ENCODE measurements at regions not wholly inside any gene's neighbourhood (a gene's known extent, or its start where the extent isn't known, plus 50 kb on each side); places are given as distances from the start of the nearest gene placed in this dataset.
"Not testable (repeated sequence)": the region's sequence is repeated elsewhere in the genome, so short reads cannot be mapped to it uniquely, and the experiment has no call there.

- WGBS = no CpG with 5 or more reads among the region's 2 CpGs
- not testable (repeated sequence) for DNase-seq (ENCODE audit: low spot score in 2 of 2)
Measured at GRCh38 chr5:176018598-176018997, 50.5 kb upstream of the THOC3 start.

DNA sequence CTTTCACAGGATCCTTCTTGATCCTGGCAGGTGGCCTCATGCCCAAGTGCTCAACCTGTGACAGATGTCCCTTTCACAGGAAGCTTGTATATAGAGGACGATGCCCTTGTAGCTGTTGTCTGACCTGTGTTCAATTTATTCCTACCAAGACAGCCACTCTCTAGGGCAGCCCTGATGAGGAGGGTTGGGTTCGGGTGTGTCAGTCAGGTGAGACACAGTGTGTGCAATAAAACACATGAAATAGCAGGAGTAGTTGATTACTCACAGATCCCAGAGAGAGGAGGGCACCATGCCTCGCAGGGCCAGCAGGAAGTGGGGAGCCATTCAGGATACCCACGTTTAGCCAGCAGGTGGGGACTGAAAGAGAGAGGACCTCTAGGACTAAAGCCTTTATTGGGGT is 52.7 kb upstream of the THOC3 start:
- H3K4me3 ChIP-seq; H3K27me3 ChIP-seq; DNase-seq (ENCODE audit: low spot score in 2 of 2); H3K36me3 ChIP-seq; H3K4me1 ChIP-seq; H3K27ac ChIP-seq; H3K9me3 ChIP-seq: not testable (repeated sequence)
- no CpG with 5 or more reads among the region's 4 CpGs for WGBS

More at GRCh38 chr5:176018598-176018997, 50.5 kb upstream of the THOC3 start:
- not testable (repeated sequence) for H3K27ac ChIP-seq, H3K9me3 ChIP-seq, H3K4me1 ChIP-seq, H3K27me3 ChIP-seq, H3K4me3 ChIP-seq, H3K36me3 ChIP-seq

DNA sequence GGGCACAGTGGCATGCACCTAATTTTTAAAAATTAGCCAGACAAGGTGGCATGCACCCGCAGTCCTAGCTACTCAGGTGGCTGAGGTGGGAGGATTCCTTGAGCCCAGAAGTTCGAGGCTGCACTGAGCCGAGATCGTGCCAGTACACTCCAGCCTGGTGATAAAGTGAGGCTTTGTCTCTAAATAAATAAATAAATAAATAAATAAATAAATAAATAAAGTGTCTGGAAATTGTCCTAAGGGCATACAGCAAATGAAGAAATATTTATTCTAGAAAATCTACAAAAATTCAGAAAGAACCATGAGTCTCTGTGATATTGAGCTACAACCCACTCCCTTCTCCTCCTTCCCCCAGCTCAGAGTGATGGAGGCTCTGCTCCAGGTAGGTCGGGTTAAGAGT is 55.4 kb upstream of the THOC3 start:
- not testable (repeated sequence) for H3K4me1 ChIP-seq; H3K36me3 ChIP-seq; H3K27me3 ChIP-seq; H3K4me3 ChIP-seq; H3K9me3 ChIP-seq; H3K27ac ChIP-seq; DNase-seq (ENCODE audit: low spot score in 2 of 2)
- WGBS = 60% methylated on average over 2 of the region's 5 CpGs

DNA sequence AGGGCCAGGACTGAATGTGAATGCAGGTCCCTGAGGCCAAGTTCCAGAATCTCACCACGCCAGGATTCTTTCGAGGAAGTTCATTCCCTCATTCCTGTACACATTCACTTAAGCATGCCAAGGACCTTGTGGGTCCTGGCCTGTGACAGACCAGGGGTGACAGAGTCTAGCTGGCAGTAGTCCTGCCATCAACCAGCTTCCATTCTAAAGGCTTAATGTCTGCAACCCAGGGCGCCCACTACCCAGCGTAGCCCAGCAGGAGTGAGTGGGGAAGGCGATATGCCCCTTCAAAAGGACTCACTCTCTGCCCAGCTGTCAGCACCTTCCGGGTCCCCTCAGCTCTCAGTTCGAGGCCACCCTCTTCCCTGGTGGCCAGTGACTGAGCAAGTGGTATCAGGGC is 61.3 kb upstream of the THOC3 start:
- not testable (repeated sequence) for H3K4me1 ChIP-seq; H3K4me3 ChIP-seq; H3K9me3 ChIP-seq; H3K27me3 ChIP-seq; H3K27ac ChIP-seq; H3K36me3 ChIP-seq; DNase-seq (ENCODE audit: low spot score in 2 of 2)
- WGBS = no CpG with 5 or more reads among the region's 7 CpGs

DNA sequence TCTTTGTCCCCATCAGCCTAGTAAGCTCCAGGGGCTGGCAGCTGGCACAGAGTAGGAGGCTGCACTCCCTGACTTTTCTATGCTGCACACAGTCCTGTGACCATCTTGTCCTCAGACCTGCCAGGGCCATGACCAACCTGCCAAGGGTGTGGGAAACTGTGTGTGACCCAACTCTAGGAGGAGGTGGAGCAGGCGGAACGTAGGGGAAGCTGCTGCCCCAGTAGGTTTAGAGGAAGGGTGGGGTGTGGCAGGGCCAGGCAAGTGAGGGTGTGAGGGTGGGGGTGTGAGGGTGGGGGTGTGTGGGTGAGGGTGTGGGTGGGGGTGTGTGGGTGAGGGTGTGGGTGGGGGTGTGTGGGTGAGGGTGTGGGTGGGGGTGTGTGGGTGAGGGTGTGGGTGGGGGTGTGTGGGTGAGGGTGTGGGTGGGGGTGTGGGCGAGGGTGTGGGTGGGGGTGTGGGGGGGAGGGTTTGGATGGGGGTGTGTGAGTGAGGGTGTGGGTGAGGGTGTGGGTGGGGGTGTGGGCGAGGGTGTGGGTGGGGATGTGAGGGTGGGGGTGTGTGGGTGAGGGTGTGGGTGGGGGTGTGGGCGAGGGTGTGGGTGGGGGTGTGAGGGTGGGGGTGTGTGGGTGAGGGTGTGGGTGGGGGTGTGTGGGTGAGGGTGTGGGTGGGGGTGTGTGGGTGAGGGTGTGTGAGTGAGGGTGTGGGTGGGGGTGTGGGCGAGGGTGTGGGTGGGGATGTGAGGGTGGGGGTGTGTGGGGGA is 62.4 kb upstream of the THOC3 start:
- H3K27me3 ChIP-seq = not testable (repeated sequence)
- WGBS = 60% methylated on average over 1 of the region's 6 CpGs

DNA sequence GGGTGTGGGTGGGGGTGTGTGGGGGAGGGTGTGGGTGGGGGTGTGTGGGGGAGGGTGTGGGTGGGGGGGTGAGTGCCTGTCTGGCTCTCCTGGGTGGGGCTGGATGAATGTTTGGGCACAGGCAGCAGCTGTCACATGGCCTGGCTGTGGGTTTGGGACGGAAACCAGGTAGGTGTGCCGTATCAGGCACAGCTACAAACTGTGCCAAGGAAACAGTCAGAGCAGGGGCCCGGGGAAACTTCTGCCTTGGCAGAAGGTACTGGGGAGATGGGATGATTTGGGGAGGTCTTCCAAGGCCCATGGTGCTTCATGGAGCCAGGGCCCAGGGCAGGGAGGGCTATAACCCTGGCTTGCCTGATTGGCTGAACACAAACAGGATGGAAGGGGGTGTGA is 63.0 kb upstream of the THOC3 start:
- H3K4me3 ChIP-seq; H3K4me1 ChIP-seq; DNase-seq (ENCODE audit: low spot score in 2 of 2); H3K27ac ChIP-seq; H3K9me3 ChIP-seq; H3K36me3 ChIP-seq; H3K27me3 ChIP-seq: not testable (repeated sequence)
- no CpG with 5 or more reads among the region's 3 CpGs for WGBS

More for the DNA sequence above, 62.4 kb upstream of the THOC3 start:
- DNase-seq (ENCODE audit: low spot score in 2 of 2); H3K4me1 ChIP-seq; H3K4me3 ChIP-seq; H3K27ac ChIP-seq; H3K36me3 ChIP-seq; H3K9me3 ChIP-seq: not testable (repeated sequence)

- H3K27ac ChIP-seq, H3K27me3 ChIP-seq, H3K9me3 ChIP-seq, H3K36me3 ChIP-seq, H3K4me3 ChIP-seq, H3K4me1 ChIP-seq: not testable (repeated sequence)
- no CpG with 5 or more reads among the region's 3 CpGs for WGBS
- peak in 1 of 2 donors; percentile 52 for DNase-seq (ENCODE audit: low spot score in 2 of 2)
Measured at GRCh38 chr5:176033186-176033585, 65.1 kb upstream of the THOC3 start.

GRCh38 chr5:176034407-176035200 is 66.5 kb upstream of the THOC3 start:
- not testable (repeated sequence) for H3K36me3 ChIP-seq, H3K4me3 ChIP-seq, H3K9me3 ChIP-seq, H3K27ac ChIP-seq, H3K4me1 ChIP-seq, H3K27me3 ChIP-seq
- peak in 1 of 2 donors; percentile 40 for DNase-seq (ENCODE audit: low spot score in 2 of 2)
- no CpG with 5 or more reads among the region's 15 CpGs for WGBS

DNA sequence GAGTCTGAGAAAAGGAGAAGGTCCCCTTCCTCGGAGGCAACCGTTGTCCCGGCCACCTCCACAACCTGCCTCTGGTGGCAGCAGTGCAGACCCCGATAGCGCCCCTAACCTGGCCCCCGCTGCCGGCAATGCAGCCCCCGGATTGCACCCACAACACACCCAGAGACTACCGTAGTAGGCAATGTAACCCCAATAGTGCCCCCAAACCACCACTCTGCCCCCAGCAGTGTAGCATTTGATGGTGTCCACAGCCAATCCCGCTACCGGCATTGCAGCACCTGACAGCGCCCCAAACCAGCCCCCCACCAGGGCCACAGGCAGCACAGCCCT is 67.1 kb upstream of the THOC3 start:
- not testable (repeated sequence) for H3K4me1 ChIP-seq, H3K9me3 ChIP-seq, H3K36me3 ChIP-seq, H3K27me3 ChIP-seq, H3K4me3 ChIP-seq, H3K27ac ChIP-seq
- no CpG with 5 or more reads among the region's 12 CpGs for WGBS
- peak in 1 of 2 donors; percentile 63 for DNase-seq (ENCODE audit: low spot score in 2 of 2)

DNA sequence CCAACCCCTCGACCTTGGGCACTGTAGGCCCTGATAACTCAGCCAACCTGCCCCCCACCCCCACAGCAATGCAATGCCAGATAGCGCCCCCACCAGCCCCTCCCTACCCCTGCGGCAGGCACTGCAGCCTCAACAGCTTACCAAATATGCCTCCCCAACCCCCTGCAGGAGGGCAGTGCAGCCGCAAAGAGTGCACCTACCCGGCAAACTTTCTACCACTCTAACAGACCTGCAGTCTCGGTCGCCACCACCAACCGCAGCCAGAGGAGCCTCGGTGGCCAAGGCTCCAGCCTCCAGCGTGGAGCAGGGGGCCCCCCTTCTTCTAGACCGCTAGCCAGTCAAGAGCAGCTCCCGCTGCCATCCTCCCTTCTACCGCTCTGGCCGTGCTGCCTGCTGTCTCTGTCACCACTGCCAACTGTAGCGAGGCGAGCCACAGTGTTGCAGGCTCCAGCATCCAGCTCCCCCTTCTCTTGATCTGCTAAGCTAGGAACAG is 67.7 kb upstream of the THOC3 start:
- peak in 1 of 2 donors; percentile 50 for DNase-seq (ENCODE audit: low spot score in 2 of 2)

DNA sequence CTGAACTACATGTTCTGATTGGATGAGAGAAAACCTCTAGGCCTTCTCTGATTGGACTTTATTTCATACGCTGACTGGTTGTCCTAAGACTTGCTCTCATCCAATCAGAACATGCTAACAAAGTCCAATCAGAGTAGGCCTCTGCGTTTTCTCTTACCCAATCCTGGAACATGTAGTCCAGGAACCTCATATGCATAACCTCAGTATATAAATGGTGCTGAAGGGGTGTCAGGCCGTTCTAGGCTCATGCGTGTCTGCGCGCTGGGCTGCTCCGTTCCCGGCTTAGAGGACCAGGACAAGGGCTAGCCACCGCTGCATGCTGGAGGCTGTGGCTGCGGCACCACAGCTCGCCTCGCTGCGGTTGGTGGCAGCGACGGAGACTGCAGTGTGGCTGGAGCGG is 68.3 kb upstream of the THOC3 start:
- not testable (repeated sequence) for H3K4me3 ChIP-seq, H3K27me3 ChIP-seq, H3K36me3 ChIP-seq, H3K9me3 ChIP-seq, H3K4me1 ChIP-seq, H3K27ac ChIP-seq
- peak in 1 of 2 donors; percentile 50 for DNase-seq (ENCODE audit: low spot score in 2 of 2)
- 68% methylated on average over 11 of the region's 16 CpGs for WGBS

More for the DNA sequence above, 67.7 kb upstream of the THOC3 start:
- H3K36me3 ChIP-seq, H3K27ac ChIP-seq, H3K4me3 ChIP-seq, H3K9me3 ChIP-seq, H3K27me3 ChIP-seq, H3K4me1 ChIP-seq: not testable (repeated sequence)
- 100% methylated on average over 2 of the region's 16 CpGs for WGBS

DNA sequence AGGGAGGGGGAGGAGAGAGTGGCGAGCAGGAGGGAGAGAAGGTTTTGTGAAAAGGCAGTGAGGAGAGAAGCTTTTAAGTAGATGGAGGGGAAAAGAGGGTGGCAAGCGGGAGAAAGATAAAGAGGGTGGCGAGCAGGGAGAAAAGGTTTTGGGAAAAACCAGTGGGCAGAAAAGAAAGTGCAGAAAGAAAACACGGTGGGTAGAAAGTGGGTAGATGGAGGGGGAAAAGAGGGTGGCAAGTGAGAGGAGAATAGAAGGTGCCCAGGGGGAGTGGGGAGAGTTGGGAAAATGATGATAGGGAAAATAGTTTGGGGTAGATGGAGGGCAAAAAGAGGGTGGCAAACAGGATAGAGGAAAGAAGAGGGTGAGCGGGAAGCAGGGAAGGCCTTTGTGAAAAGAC is 69.1 kb upstream of the THOC3 start:
- not testable (repeated sequence) for H3K27ac ChIP-seq, H3K27me3 ChIP-seq, H3K36me3 ChIP-seq, H3K4me3 ChIP-seq, H3K9me3 ChIP-seq, H3K4me1 ChIP-seq
- DNase-seq (ENCODE audit: low spot score in 2 of 2) = peak in 1 of 2 donors; percentile 18
- 86% methylated on average over 5 of the region's 5 CpGs for WGBS

DNA sequence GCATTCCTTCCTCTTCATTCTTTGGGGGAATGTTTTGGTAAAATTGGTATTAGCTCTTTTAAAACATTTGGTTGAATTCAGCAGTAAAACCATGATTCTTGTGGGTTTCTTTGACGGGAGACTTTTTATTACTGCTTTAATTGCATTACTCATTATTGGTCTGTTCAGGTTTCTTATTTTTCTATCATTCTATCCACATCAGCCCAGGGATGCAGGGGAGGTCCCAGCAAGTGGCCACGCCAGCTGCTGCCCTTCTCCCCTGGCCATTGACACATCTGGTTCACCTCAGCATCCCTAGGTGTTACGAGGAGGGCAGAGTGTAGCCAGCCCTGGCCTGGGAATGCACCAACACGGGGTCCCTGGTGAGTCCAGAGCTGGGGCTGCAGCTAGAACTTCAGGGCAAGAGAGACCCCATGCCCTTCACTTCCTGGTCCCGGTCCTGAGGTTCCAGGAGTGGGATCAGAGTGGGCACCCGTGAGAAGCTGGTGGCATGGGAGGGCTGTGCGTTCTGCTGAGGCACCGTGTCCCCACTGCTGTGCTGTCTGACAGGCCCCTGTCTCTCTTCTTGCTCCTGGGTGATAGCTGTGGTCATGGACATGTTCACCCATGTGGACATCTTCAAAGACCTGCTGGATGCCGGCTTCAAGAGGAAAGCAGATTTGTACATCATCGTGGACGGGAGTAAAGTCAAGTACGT is 72.1 kb upstream of the THOC3 start:
- not testable (repeated sequence) for DNase-seq (ENCODE audit: low spot score in 2 of 2)

More for the DNA sequence above, 72.1 kb upstream of the THOC3 start:
- not testable (repeated sequence) for H3K9me3 ChIP-seq, H3K27ac ChIP-seq, H3K36me3 ChIP-seq, H3K4me3 ChIP-seq, H3K27me3 ChIP-seq, H3K4me1 ChIP-seq
- WGBS = 86% methylated on average over 3 of the region's 12 CpGs

All from suprapubic skin (tissue), 4 donors.